ENCODE measurements at regions not wholly inside any gene's neighbourhood (a gene's known extent, or its start where the extent isn't known, plus 50 kb on each side); places are given as distances from the start of the nearest gene placed in this dataset.

GRCh38 chr9:29875547-29875946, 2302.3 kb upstream of the C9orf72 start:
- TF ChIP-seq CTCF (IDR thresholded peaks at IDR 0.05) = no peak
- TF ChIP-seq POLR2A (IDR thresholded peaks at IDR 0.05) = no peak

All from testis (tissue), 2 donors.